ENCODE measurements at regions not wholly inside any gene's neighbourhood (a gene's known extent, or its start where the extent isn't known, plus 50 kb on each side); places are given as distances from the start of the nearest gene placed in this dataset.

DNA sequence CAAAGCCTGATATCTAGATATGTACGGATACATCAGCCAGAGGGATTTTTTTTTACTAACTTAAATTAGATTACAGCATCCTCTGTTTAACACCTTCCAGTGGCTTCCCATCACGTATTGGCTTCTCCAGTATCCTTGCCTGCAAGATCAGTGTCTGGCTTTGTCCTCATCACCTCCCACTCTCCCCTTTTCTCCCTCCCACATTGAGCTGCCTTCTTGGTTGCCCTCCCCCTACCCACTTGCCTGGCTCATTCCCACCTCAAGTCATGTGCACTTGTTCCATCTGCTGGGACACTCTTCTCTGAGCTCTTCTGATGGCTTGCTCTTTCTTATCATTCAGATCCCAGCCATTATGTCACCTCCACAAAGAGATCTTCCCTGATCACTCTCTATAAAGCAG, 75.9 kb upstream of the NALF2 start:
- TF ChIP-seq, protein P1, sequence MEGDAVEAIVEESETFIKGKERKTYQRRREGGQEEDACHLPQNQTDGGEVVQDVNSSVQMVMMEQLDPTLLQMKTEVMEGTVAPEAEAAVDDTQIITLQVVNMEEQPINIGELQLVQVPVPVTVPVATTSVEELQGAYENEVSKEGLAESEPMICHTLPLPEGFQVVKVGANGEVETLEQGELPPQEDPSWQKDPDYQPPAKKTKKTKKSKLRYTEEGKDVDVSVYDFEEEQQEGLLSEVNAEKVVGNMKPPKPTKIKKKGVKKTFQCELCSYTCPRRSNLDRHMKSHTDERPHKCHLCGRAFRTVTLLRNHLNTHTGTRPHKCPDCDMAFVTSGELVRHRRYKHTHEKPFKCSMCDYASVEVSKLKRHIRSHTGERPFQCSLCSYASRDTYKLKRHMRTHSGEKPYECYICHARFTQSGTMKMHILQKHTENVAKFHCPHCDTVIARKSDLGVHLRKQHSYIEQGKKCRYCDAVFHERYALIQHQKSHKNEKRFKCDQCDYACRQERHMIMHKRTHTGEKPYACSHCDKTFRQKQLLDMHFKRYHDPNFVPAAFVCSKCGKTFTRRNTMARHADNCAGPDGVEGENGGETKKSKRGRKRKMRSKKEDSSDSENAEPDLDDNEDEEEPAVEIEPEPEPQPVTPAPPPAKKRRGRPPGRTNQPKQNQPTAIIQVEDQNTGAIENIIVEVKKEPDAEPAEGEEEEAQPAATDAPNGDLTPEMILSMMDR (IDR thresholded peaks at IDR 0.05 in 2 of 3, conservative IDR thresholded peaks at IDR 0.05 in 1 of 3; ENCODE audit: control insufficient read depth in 2 of 3, extremely low read depth in 1 of 3, insufficient read depth in 1 of 3, low read depth in 3 of 3, low read length in 3 of 3) = no peak
- TF ChIP-seq, protein P2, sequence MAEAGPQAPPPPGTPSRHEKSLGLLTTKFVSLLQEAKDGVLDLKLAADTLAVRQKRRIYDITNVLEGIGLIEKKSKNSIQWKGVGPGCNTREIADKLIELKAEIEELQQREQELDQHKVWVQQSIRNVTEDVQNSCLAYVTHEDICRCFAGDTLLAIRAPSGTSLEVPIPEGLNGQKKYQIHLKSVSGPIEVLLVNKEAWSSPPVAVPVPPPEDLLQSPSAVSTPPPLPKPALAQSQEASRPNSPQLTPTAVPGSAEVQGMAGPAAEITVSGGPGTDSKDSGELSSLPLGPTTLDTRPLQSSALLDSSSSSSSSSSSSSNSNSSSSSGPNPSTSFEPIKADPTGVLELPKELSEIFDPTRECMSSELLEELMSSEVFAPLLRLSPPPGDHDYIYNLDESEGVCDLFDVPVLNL (IDR thresholded peaks at IDR 0.05; ENCODE audit: low read depth, low read length) = no peak
